ENCODE measurements at regions not wholly inside any gene's neighbourhood (a gene's known extent, or its start where the extent isn't known, plus 50 kb on each side); places are given as distances from the start of the nearest gene placed in this dataset.
"Not testable (repeated sequence)": the region's sequence is repeated elsewhere in the genome, so short reads cannot be mapped to it uniquely, and the experiment has no call there.

DNA sequence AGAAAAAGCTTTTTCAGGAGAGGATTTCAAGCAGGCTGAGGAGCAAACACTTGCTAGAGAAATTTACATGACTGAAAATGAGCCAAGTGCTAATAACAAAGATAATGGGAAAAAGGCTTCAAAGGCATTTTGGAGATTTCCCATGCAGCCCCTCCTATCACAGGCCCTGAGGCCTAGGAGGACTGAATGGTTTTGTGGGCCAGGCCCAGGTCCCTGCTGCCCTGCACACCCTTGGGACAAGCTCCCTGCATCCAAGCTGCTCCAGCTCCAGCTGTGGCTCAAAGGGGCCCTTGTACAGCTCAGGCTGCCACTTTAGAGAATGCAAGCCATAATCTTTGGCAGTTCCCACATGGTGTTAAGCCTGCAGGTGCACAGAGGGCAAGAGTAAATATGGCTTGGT lies 154.0 kb upstream of the LMNTD1 start:
- Histone ChIP-seq H3K4me1 (ENCODE audit: control insufficient read depth, extremely low read depth, insufficient read depth, low read length) (no peaks in the 10 kb centered on the region), H3K4me2 (ENCODE audit: extremely low read depth, insufficient read depth, low read length) (no peak overlapping the region), H3K27ac (ENCODE audit: insufficient read depth, low read length) (no peak overlapping the region), H3K36me3 (ENCODE audit: control insufficient read depth, insufficient read depth, low read length) (no peaks in the 10 kb centered on the region), H3K79me2 (ENCODE audit: control insufficient read depth, insufficient read depth, low read length) (no peaks in the 10 kb centered on the region), H3K9me3 (ENCODE audit: control insufficient read depth, insufficient read depth, low read depth, low read length) (no peaks in the 10 kb centered on the region), H4K20me1 (ENCODE audit: control insufficient read depth, extremely low read depth, insufficient read depth, low read length) (no peaks in the 10 kb centered on the region), H3K4me3 (replicated peaks in 1 of 4; ENCODE audit: control extremely low read depth in 1 of 4, insufficient read depth in 1 of 4, low read depth in 3 of 4, low read length in 4 of 4) (no peak overlapping the region), H2AFZ (ENCODE audit: low read length) (no peak overlapping the region), H3K27me3 (ENCODE audit: control insufficient read depth, insufficient read depth, low read length) (no peaks in the 10 kb centered on the region), H3K9ac (ENCODE audit: insufficient read depth, low read length) (no peak overlapping the region)
- no peak for DNase-seq (ENCODE audit: low read depth in 2 of 2)
- TF ChIP-seq, protein P1, sequence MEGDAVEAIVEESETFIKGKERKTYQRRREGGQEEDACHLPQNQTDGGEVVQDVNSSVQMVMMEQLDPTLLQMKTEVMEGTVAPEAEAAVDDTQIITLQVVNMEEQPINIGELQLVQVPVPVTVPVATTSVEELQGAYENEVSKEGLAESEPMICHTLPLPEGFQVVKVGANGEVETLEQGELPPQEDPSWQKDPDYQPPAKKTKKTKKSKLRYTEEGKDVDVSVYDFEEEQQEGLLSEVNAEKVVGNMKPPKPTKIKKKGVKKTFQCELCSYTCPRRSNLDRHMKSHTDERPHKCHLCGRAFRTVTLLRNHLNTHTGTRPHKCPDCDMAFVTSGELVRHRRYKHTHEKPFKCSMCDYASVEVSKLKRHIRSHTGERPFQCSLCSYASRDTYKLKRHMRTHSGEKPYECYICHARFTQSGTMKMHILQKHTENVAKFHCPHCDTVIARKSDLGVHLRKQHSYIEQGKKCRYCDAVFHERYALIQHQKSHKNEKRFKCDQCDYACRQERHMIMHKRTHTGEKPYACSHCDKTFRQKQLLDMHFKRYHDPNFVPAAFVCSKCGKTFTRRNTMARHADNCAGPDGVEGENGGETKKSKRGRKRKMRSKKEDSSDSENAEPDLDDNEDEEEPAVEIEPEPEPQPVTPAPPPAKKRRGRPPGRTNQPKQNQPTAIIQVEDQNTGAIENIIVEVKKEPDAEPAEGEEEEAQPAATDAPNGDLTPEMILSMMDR (conservative IDR thresholded peaks at IDR 0.05 in 1 of 2, IDR thresholded peaks at IDR 0.05 in 1 of 2; ENCODE audit: low read depth in 1 of 2, low read length in 2 of 2): no peak
- TF ChIP-seq EZH2 (IDR thresholded peaks at IDR 0.05; ENCODE audit: low read length, missing control alignments): no peak

DNA sequence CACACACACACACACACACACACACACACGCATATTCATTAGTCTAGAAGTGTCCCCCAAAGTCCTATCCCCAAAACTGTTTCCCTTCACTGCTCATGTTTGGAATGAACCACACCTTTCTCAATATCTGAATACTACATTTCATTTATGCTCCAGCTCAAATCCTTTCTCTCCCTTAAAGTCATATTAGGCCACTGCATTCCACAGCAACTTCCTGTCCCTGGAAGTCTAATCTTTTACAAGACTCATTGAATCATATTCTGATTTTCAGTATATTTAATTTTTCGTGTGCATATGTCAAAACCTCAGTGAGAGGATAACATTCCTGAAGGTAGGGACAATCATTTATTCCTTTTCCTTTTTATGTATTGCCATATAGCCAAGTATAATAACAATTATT lies 155.6 kb upstream of the LMNTD1 start:
- H3K4me3 ChIP-seq (replicated peaks in 1 of 4; ENCODE audit: control extremely low read depth in 1 of 4, insufficient read depth in 1 of 4, low read depth in 3 of 4, low read length in 4 of 4): no peak overlapping the region
- no peaks in the 10 kb centered on the region for H3K9me3 ChIP-seq (ENCODE audit: control insufficient read depth, insufficient read depth, low read depth, low read length)
- no peak for DNase-seq (ENCODE audit: low read depth in 2 of 2)
- H2AFZ ChIP-seq (ENCODE audit: low read length): no peak overlapping the region
- H3K36me3 ChIP-seq (ENCODE audit: control insufficient read depth, insufficient read depth, low read length): no peaks in the 10 kb centered on the region
- H3K4me2 ChIP-seq (ENCODE audit: extremely low read depth, insufficient read depth, low read length): no peak overlapping the region
- H3K27ac ChIP-seq (ENCODE audit: insufficient read depth, low read length): no peak overlapping the region
- H3K9ac ChIP-seq (ENCODE audit: insufficient read depth, low read length): no peak overlapping the region
- no peaks in the 10 kb centered on the region for H3K4me1 ChIP-seq (ENCODE audit: control insufficient read depth, extremely low read depth, insufficient read depth, low read length)
- TF ChIP-seq EZH2 (IDR thresholded peaks at IDR 0.05; ENCODE audit: low read length, missing control alignments): no peak
- TF ChIP-seq, protein P1 (conservative IDR thresholded peaks at IDR 0.05 in 1 of 2, IDR thresholded peaks at IDR 0.05 in 1 of 2; ENCODE audit: low read depth in 1 of 2, low read length in 2 of 2): no peak
- H4K20me1 ChIP-seq (ENCODE audit: control insufficient read depth, extremely low read depth, insufficient read depth, low read length): no peaks in the 10 kb centered on the region
- no peaks in the 10 kb centered on the region for H3K27me3 ChIP-seq (ENCODE audit: control insufficient read depth, insufficient read depth, low read length)
- H3K79me2 ChIP-seq (ENCODE audit: control insufficient read depth, insufficient read depth, low read length): no peaks in the 10 kb centered on the region

DNA sequence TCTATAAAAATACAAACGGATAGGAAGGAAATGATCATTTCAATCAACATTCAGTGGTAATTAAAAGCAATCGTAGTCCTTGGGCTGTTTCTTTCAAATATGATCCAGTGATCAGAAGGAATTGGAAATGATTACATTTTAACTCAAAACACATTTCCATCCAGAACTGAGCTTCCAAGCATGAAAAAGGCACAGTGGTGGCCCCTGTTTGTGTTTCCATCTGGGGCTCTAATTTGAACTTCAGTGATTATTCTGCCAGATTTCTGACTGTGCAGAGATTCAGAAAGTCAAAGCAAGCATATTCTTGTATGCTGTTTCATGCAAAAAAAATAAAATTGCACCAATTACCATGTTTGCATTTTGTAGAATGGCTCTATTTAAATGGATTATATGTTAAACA lies 157.0 kb upstream of the LMNTD1 start:
- Histone ChIP-seq H3K79me2 (ENCODE audit: control insufficient read depth, insufficient read depth, low read length) (no peaks in the 10 kb centered on the region), H3K36me3 (ENCODE audit: control insufficient read depth, insufficient read depth, low read length) (no peaks in the 10 kb centered on the region), H3K9ac (ENCODE audit: insufficient read depth, low read length) (no peak overlapping the region), H4K20me1 (ENCODE audit: control insufficient read depth, extremely low read depth, insufficient read depth, low read length) (no peaks in the 10 kb centered on the region), H3K27ac (ENCODE audit: insufficient read depth, low read length) (no peak overlapping the region), H3K9me3 (ENCODE audit: control insufficient read depth, insufficient read depth, low read depth, low read length) (no peaks in the 10 kb centered on the region), H3K27me3 (ENCODE audit: control insufficient read depth, insufficient read depth, low read length) (no peaks in the 10 kb centered on the region), H3K4me3 (replicated peaks in 1 of 4; ENCODE audit: control extremely low read depth in 1 of 4, insufficient read depth in 1 of 4, low read depth in 3 of 4, low read length in 4 of 4) (no peak overlapping the region), H3K4me2 (ENCODE audit: extremely low read depth, insufficient read depth, low read length) (no peak overlapping the region), H3K4me1 (ENCODE audit: control insufficient read depth, extremely low read depth, insufficient read depth, low read length) (no peaks in the 10 kb centered on the region), H2AFZ (ENCODE audit: low read length) (no peak overlapping the region)
- TF ChIP-seq EZH2 (IDR thresholded peaks at IDR 0.05; ENCODE audit: low read length, missing control alignments): no peak
- TF ChIP-seq, protein P1 (conservative IDR thresholded peaks at IDR 0.05 in 1 of 2, IDR thresholded peaks at IDR 0.05 in 1 of 2; ENCODE audit: low read depth in 1 of 2, low read length in 2 of 2): no peak
- no peak for DNase-seq (ENCODE audit: low read depth in 2 of 2)

DNA sequence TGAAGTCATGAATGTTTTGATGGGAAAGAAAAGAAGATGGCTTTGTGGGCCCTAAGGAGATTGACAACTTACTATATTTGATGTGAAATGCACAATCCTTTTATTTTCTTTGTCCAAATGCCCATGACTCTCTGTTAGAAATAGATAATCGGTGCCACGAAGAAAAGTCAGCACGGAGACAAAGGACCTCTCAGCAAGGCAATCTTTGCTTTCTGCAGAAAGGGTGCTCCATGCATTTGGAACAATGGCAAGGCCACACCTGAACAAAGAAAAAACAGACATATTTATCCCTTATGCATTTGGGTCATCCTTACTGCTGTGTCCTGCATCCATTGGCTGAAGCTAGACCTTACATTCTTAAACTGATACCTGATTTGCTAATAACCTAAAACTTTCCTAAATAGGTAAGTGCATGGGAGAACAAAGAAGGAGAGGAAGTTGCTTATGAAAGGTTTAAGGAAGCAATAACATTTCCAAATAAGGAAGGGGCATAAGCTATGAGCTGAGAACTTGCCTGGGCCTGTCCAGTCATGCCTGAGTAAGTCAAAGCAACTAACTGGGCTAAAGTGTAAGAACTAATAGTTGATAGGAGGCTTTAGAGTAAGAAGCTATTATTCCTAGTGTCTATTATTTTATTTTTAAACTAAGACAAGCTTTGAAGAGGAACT lies 158.0 kb upstream of the LMNTD1 start:
- H3K27ac ChIP-seq (ENCODE audit: insufficient read depth, low read length); H3K4me3 ChIP-seq (replicated peaks in 1 of 4; ENCODE audit: control extremely low read depth in 1 of 4, insufficient read depth in 1 of 4, low read depth in 3 of 4, low read length in 4 of 4); H3K9ac ChIP-seq (ENCODE audit: insufficient read depth, low read length); H4K20me1 ChIP-seq (ENCODE audit: control insufficient read depth, extremely low read depth, insufficient read depth, low read length); H3K79me2 ChIP-seq (ENCODE audit: control insufficient read depth, insufficient read depth, low read length); H2AFZ ChIP-seq (ENCODE audit: low read length); H3K27me3 ChIP-seq (ENCODE audit: control insufficient read depth, insufficient read depth, low read length); H3K36me3 ChIP-seq (ENCODE audit: control insufficient read depth, insufficient read depth, low read length); H3K9me3 ChIP-seq (ENCODE audit: control insufficient read depth, insufficient read depth, low read depth, low read length); H3K4me2 ChIP-seq (ENCODE audit: extremely low read depth, insufficient read depth, low read length); H3K4me1 ChIP-seq (ENCODE audit: control insufficient read depth, extremely low read depth, insufficient read depth, low read length): not testable (repeated sequence)
- peak; percentile 39 to 76 for DNase-seq (ENCODE audit: low read depth in 2 of 2)

All from fibroblast of lung (primary cell).